H9 (cell line): ENCODE measurements at regions not wholly inside any gene's neighbourhood (a gene's known extent, or its start where the extent isn't known, plus 50 kb on each side); places are given as distances from the start of the nearest gene placed in this dataset.

Experiments used
- DNase-seq: peaks from one replicate; pipeline ENCODE4 v3.0.0-alpha.2; 2017
- H2AFZ ChIP-seq: one replicate; pipeline ENCODE4 v1.6.1; 2013; ENCODE audit warnings: mild to moderate bottlenecking, low read length, control low read depth, moderate library complexity
- H2AK5ac ChIP-seq: 2 replicates; pipeline ENCODE4 v1.6.1; 2013; ENCODE audit warnings: low read length, control low read depth, mixed read lengths; ENCODE audit not compliant: insufficient read length
- H2BK120ac ChIP-seq: one replicate; pipeline ENCODE4 v1.6.1; 2013; ENCODE audit warnings: low read depth, mild to moderate bottlenecking, low read length, control low read depth, inconsistent platforms; ENCODE audit not compliant: poor library complexity, severe bottlenecking
- H2BK12ac ChIP-seq: 2 replicates; pipeline ENCODE4 v1.6.1; 2013; ENCODE audit warnings: low read length, control low read depth, mixed read lengths, low read depth; ENCODE audit not compliant: insufficient read length
- H2BK15ac ChIP-seq: 2 replicates; pipeline ENCODE4 v1.6.1; 2013; ENCODE audit warnings: low read depth, low read length, control low read depth
- H2BK20ac ChIP-seq: one replicate; pipeline ENCODE4 v1.6.1; 2013; ENCODE audit warnings: low read depth, mild to moderate bottlenecking, low read length, control low read depth, inconsistent platforms; ENCODE audit not compliant: poor library complexity, severe bottlenecking
- H2BK5ac ChIP-seq: 2 replicates; pipeline ENCODE4 v1.6.1; 2013; ENCODE audit warnings: low read length, control low read depth, mixed read lengths; ENCODE audit not compliant: insufficient read length
- H3K14ac ChIP-seq: 2 replicates; pipeline ENCODE4 v1.6.1; 2013; ENCODE audit warnings: low read length, control low read depth; ENCODE audit not compliant: insufficient read depth
- H3K18ac ChIP-seq: 2 replicates; pipeline ENCODE4 v1.6.1; 2013; ENCODE audit warnings: low read depth, mild to moderate bottlenecking, mixed read lengths, low read length, control low read depth; ENCODE audit not compliant: insufficient read length
- H3K23ac ChIP-seq: 2 replicates; pipeline ENCODE4 v1.6.1; 2013; ENCODE audit warnings: low read length, control low read depth, mixed read lengths, low read depth; ENCODE audit not compliant: insufficient read length
- H3K23me2 ChIP-seq: 2 replicates; pipeline ENCODE4 v1.6.1; 2013; ENCODE audit warnings: low read depth, mild to moderate bottlenecking, mixed read lengths, low read length, control low read depth; ENCODE audit not compliant: insufficient read length, poor library complexity, severe bottlenecking
- H3K27ac ChIP-seq: 2 replicates; pipeline ENCODE4 v1.5.1; 2013; ENCODE audit warnings: low read length, control low read depth, mixed read lengths, low read depth; ENCODE audit not compliant: insufficient read length
- H3K27me3 ChIP-seq: 2 replicates; pipeline ENCODE4 v1.6.1; 2013; ENCODE audit warnings: low read length, control low read depth, inconsistent platforms; ENCODE audit not compliant: insufficient read depth
- H3K4ac ChIP-seq: 2 replicates; pipeline ENCODE4 v1.6.1; 2013; ENCODE audit warnings: low read depth, mild to moderate bottlenecking, control low read depth, inconsistent platforms, low read length, moderate library complexity
- H3K4me1 ChIP-seq: 2 replicates; pipeline ENCODE4 v1.6.1; 2013; ENCODE audit warnings: low read length, control low read depth, inconsistent platforms; ENCODE audit not compliant: insufficient read depth
- H3K4me2 ChIP-seq: 2 replicates; pipeline ENCODE4 v1.6.1; 2013; ENCODE audit warnings: low read length, control low read depth, mixed read lengths; ENCODE audit not compliant: insufficient read length, insufficient read depth
- H3K56ac ChIP-seq: 2 replicates; pipeline ENCODE4 v1.6.1; 2013; ENCODE audit warnings: low read depth, mild to moderate bottlenecking, mixed read lengths, low read length, control low read depth; ENCODE audit not compliant: insufficient read length
- H3K79me1 ChIP-seq: 2 replicates; pipeline ENCODE4 v1.6.1; 2013; ENCODE audit warnings: low read depth, mild to moderate bottlenecking, moderate library complexity, low read length, control low read depth, inconsistent platforms; ENCODE audit not compliant: insufficient read depth, poor library complexity, severe bottlenecking
- H3K79me2 ChIP-seq: 2 replicates; pipeline ENCODE4 v1.6.1; 2013; ENCODE audit warnings: low read length, control low read depth, inconsistent platforms; ENCODE audit not compliant: insufficient read depth
- H3K9ac ChIP-seq: 2 replicates; pipeline ENCODE4 v1.6.1; 2013; ENCODE audit warnings: low read length, control low read depth, mixed read lengths; ENCODE audit not compliant: insufficient read length; ENCODE audit errors: extremely low read depth
- H3K9me3 ChIP-seq: one replicate; pipeline ENCODE4 v1.6.1; 2013; ENCODE audit warnings: low read depth, low read length, inconsistent platforms; ENCODE audit not compliant: control insufficient read depth
- H3T11ph ChIP-seq: one replicate; pipeline ENCODE4 v1.6.1; 2013; ENCODE audit warnings: mild to moderate bottlenecking, low read length, control low read depth, inconsistent platforms
- H4K20me1 ChIP-seq: one replicate; pipeline ENCODE4 v1.6.1; 2013; ENCODE audit not compliant: control insufficient read depth, insufficient read length, insufficient read depth
- H4K5ac ChIP-seq: 2 replicates; pipeline ENCODE4 v1.6.1; 2013; ENCODE audit warnings: low read depth, mild to moderate bottlenecking, mixed read lengths, low read length, control low read depth; ENCODE audit not compliant: insufficient read length
- H4K8ac ChIP-seq: replicated peaks from 2 replicates; pipeline ENCODE4 v1.6.1; 2013; ENCODE audit warnings: low read length, control low read depth, mixed read lengths, low read depth; ENCODE audit not compliant: insufficient read length
- H4K91ac ChIP-seq: 2 replicates; pipeline ENCODE4 v1.6.1; 2013; ENCODE audit warnings: low read depth, mild to moderate bottlenecking, moderate library complexity, mixed read lengths, low read length, control low read depth; ENCODE audit not compliant: insufficient read length
- H3K27ac Mint-ChIP-seq, 3 experiments: 2 replicates in 2 of 3; 3 replicates in 1 of 3; pipeline ENCODE4 v1.8.0; 2020 to 2021; ENCODE audit warnings: mixed read lengths in 3 of 3, mild to moderate bottlenecking in 1 of 3, moderate library complexity in 1 of 3
- H3K27me3 Mint-ChIP-seq: 2 replicates; pipeline ENCODE4 v1.8.0; 2021; ENCODE audit warnings: low read depth, mild to moderate bottlenecking, moderate library complexity, mixed read lengths
- H3K36me3 Mint-ChIP-seq, 3 experiments: 2 replicates in 2 of 3; 3 replicates in 1 of 3; pipeline ENCODE4 v1.8.0; 2020 to 2021; ENCODE audit warnings: low read depth in 3 of 3, mixed read lengths in 3 of 3; ENCODE audit not compliant: insufficient read depth in 1 of 3
- H3K4me1 Mint-ChIP-seq, 2 experiments: 2 replicates each; pipeline ENCODE4 v1.8.0; 2020; ENCODE audit warnings: mixed read lengths in 2 of 2
- H3K4me3 Mint-ChIP-seq, 2 experiments: 2 replicates in 1 of 2; 3 replicates in 1 of 2; pipeline ENCODE4 v1.8.0; 2020 to 2021; ENCODE audit warnings: mild to moderate bottlenecking in 2 of 2, mixed read lengths in 2 of 2, moderate library complexity in 1 of 2
- H3K9me3 Mint-ChIP-seq, 2 experiments: 2 replicates in 1 of 2; 3 replicates in 1 of 2; pipeline ENCODE4 v1.8.0; 2020; ENCODE audit warnings: mild to moderate bottlenecking in 2 of 2, mixed read lengths in 2 of 2, moderate library complexity in 1 of 2
- CTCF ChIP-seq: fragments of 200-600 bp; sonication (generic); conservative IDR thresholded peaks from 3 replicates; pipeline ENCODE4 v1.8.0; 2021; ENCODE audit warnings: antibody characterized with exemption, mild to moderate bottlenecking
- WGBS: extraction: QIAGEN DNeasy Blood & Tissue Kit; methylation state at CpG from one replicate; pipeline ENCODE4 v1.1.7; 2013; ENCODE audit warnings: missing lambda C conversion rate, low lambda C conversion rate, mixed read lengths; ENCODE audit not compliant: insufficient read length; ENCODE audit errors: extremely low coverage; 5-methylcytosine and 5-hydroxymethylcytosine counted together

GRCh38 chr4:125484912-125485311 lies 170.2 kb downstream of the FAT4 start:
- DNase-seq = no peak
- no peak overlapping the region for H3T11ph ChIP-seq
- no peaks in the 10 kb centered on the region for H3K23me2 ChIP-seq
- H3K4me2 ChIP-seq = no peak overlapping the region
- Mint-ChIP-seq H3K36me3 (peaks cover 0 to 7% (median 0%) of the 10 kb centered on the region in 3 experiments; a peak in 1 of 7 replicates), H3K27ac (no peak overlapping the region), H3K4me3 (no peak overlapping the region), H3K9me3 (no peaks in the 10 kb centered on the region), H3K4me1 (no peaks in the 10 kb centered on the region), H3K27me3 (no peaks in the 10 kb centered on the region)
- H3K9me3 ChIP-seq = no peaks in the 10 kb centered on the region
- no peak overlapping the region for H4K5ac ChIP-seq
- H2AK5ac ChIP-seq = no peak overlapping the region
- no peak overlapping the region for H2BK12ac ChIP-seq
- H2BK120ac ChIP-seq = no peak overlapping the region
- H3K56ac ChIP-seq = no peak overlapping the region
- no peak overlapping the region for H3K18ac ChIP-seq
- H3K4ac ChIP-seq = no peak overlapping the region
- no peak overlapping the region for H2BK15ac ChIP-seq
- H2BK20ac ChIP-seq = no peak overlapping the region
- TF ChIP-seq CTCF = no peak
- no peaks in the 10 kb centered on the region for H4K20me1 ChIP-seq
- no peaks in the 10 kb centered on the region for H3K79me2 ChIP-seq
- H3K79me1 ChIP-seq = no peaks in the 10 kb centered on the region
- H3K14ac ChIP-seq = no peak overlapping the region
- H2AFZ ChIP-seq = no peak overlapping the region
- no peak overlapping the region for H4K8ac ChIP-seq
- no peak overlapping the region for H3K23ac ChIP-seq
- no CpG with 5 or more reads among the region's 3 CpGs for WGBS
- H3K27me3 ChIP-seq = no peaks in the 10 kb centered on the region
- no peak overlapping the region for H4K91ac ChIP-seq
- no peak overlapping the region for H3K9ac ChIP-seq
- H3K27ac ChIP-seq = no peak overlapping the region
- no peaks in the 10 kb centered on the region for H3K4me1 ChIP-seq
- H2BK5ac ChIP-seq = no peak overlapping the region
